Colonic mucosa (tissue), 4 donors: ENCODE measurements at regions not wholly inside any gene's neighbourhood (a gene's known extent, or its start where the extent isn't known, plus 50 kb on each side); places are given as distances from the start of the nearest gene placed in this dataset.

Source experiments
- DNase-seq: peaks from one replicate; pipeline ENCODE4 v3.0.0-alpha.2; 2020
- H3K27ac ChIP-seq: fragments of 200-600 bp; one replicate; pipeline ENCODE4 v1.8.0; 2021
- H3K27me3 ChIP-seq: fragments of 200-600 bp; one replicate; pipeline ENCODE4 v1.8.0; 2021
- H3K36me3 ChIP-seq: fragments of 200-600 bp; one replicate; pipeline ENCODE4 v1.8.0; 2021
- H3K4me1 ChIP-seq: fragments of 200-600 bp; one replicate; pipeline ENCODE4 v1.8.0; 2021; ENCODE audit warnings: mild to moderate bottlenecking
- H3K4me3 ChIP-seq: fragments of 200-600 bp; one replicate; pipeline ENCODE4 v1.8.0; 2021
- H3K9ac ChIP-seq, 2 donors: one replicate each; pipeline ENCODE4 v1.7.0; 2013; ENCODE audit warnings: control low read depth in 2 of 2, low read depth in 2 of 2, low read length in 2 of 2
- H3K9me3 ChIP-seq: fragments of 200-600 bp; one replicate; pipeline ENCODE4 v1.8.0; 2021
- CTCF ChIP-seq: fragments of 200-600 bp; IDR thresholded peaks from one replicate; pipeline ENCODE4 v1.8.0; 2022; ENCODE audit warnings: antibody characterized with exemption, mild to moderate bottlenecking
- intact Hi-C: fragments of 100-400 bp; cut with DNase I; formaldehyde crosslinking; loops from one replicate; pipeline ENCODE4 v1.14.1; 2022
- donor health status: healthy.
- donor health status: DM: no; HTN: no; CAD: no.
- donor health status: DM: no; HTN: no; CAD: no.

- H3K9me3 ChIP-seq = no peaks in the 10 kb centered on the region
- no peaks in the 10 kb centered on the region for H3K27me3 ChIP-seq
- no peak overlapping the region for H3K4me3 ChIP-seq
- H3K4me1 ChIP-seq = no peaks in the 10 kb centered on the region
- no peak overlapping the region for H3K9ac ChIP-seq
- no peaks in the 10 kb centered on the region for H3K36me3 ChIP-seq
- TF ChIP-seq CTCF = no peak
- intact Hi-C loops = no loop called here
- no peak for DNase-seq
- no peak overlapping the region for H3K27ac ChIP-seq
Observed at GRCh38 chr17:71878271-71878670, 242.5 kb upstream of the SOX9 start.

GRCh38 chr17:71878998-71879397 is 241.8 kb upstream of the SOX9 start:
- TF ChIP-seq CTCF = no peak
- no peak for DNase-seq
- intact Hi-C loops = no loop called here
- no peak overlapping the region for H3K27ac ChIP-seq
- no peaks in the 10 kb centered on the region for H3K27me3 ChIP-seq
- no peaks in the 10 kb centered on the region for H3K4me1 ChIP-seq
- no peaks in the 10 kb centered on the region for H3K9me3 ChIP-seq
- H3K9ac ChIP-seq = no peak overlapping the region
- no peak overlapping the region for H3K4me3 ChIP-seq
- H3K36me3 ChIP-seq = no peaks in the 10 kb centered on the region

GRCh38 chr17:71881041-71881440 is 239.8 kb upstream of the SOX9 start:
- no peak for TF ChIP-seq CTCF
- Histone ChIP-seq H3K4me3 (no peak overlapping the region), H3K9me3 (no peaks in the 10 kb centered on the region), H3K4me1 (no peaks in the 10 kb centered on the region), H3K27ac (no peak overlapping the region), H3K9ac (no peak overlapping the region), H3K36me3 (no peaks in the 10 kb centered on the region), H3K27me3 (no peaks in the 10 kb centered on the region)
- intact Hi-C loops = no loop called here
- DNase-seq = no peak

DNA sequence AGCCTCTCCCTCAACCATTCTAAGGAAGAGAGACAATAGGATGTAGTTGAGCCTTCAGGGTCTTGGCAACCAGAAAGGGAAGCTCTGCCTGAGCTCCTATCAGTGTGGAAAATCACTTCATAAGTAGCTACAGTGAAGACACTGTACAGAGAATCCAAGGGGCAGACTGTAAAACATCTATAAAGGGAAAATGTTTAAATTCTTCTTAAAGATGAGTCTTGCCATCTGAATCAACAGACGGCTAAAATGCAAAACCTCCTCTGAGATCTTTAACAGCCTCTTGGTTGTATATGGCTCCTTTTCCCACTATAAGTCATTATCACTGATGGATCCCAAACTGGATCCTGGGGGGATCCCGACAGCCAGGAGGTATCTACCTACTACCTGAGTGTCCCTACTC is 239.2 kb upstream of the SOX9 start:
- H3K9me3 ChIP-seq = no peaks in the 10 kb centered on the region

DNA sequence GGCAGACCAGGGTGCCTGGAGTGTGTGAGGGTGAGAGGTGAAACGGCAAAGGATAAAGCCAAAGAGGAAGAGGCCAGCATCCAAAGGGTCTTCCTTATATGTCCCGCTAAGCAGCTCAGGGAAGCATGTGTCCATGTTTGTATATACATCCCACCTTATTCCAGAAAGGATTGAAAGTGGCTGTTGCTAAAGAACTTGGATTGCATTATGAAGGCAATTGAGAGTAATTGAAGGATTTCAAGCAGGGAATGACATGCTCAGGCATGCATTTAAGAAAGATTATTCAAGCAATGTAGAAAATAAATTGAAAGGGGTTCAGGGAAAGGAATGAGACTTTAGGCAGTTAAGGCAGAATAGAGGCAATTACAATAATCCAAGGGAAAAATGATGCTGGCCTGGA is 237.6 kb upstream of the SOX9 start:
- no peak overlapping the region for H3K9ac ChIP-seq
- DNase-seq = no peak
- intact Hi-C loops = no loop called here
- H3K4me3 ChIP-seq = no peak overlapping the region
- H3K27ac ChIP-seq = no peak overlapping the region
- no peaks in the 10 kb centered on the region for H3K36me3 ChIP-seq
- no peaks in the 10 kb centered on the region for H3K4me1 ChIP-seq
- TF ChIP-seq CTCF = no peak
- no peaks in the 10 kb centered on the region for H3K9me3 ChIP-seq
- H3K27me3 ChIP-seq = no peaks in the 10 kb centered on the region

More for the DNA sequence above, 239.2 kb upstream of the SOX9 start:
- Histone ChIP-seq H3K36me3 (no peaks in the 10 kb centered on the region), H3K27me3 (no peaks in the 10 kb centered on the region), H3K4me3 (no peak overlapping the region), H3K27ac (no peak overlapping the region), H3K4me1 (no peaks in the 10 kb centered on the region), H3K9ac (no peak overlapping the region)
- intact Hi-C loops = no loop called here
- TF ChIP-seq CTCF = no peak
- no peak for DNase-seq

- Histone ChIP-seq H3K9ac (no peak overlapping the region), H3K27me3 (no peaks in the 10 kb centered on the region), H3K4me1 (no peaks in the 10 kb centered on the region), H3K4me3 (no peak overlapping the region), H3K36me3 (no peaks in the 10 kb centered on the region), H3K27ac (no peak overlapping the region), H3K9me3 (no peaks in the 10 kb centered on the region)
- no peak for TF ChIP-seq CTCF
- DNase-seq = no peak
- intact Hi-C loops = no loop called here
Observed at GRCh38 chr17:71883845-71884244, 237.0 kb upstream of the SOX9 start.
